ENCODE measurements at regions not wholly inside any gene's neighbourhood (a gene's known extent, or its start where the extent isn't known, plus 50 kb on each side); places are given as distances from the start of the nearest gene placed in this dataset.

- TF ChIP-seq CTCF (IDR thresholded peaks at IDR 0.05) (no peak), POLR2A (IDR thresholded peaks at IDR 0.05) (no peak)
These were observed 64.7 kb upstream of the ABCA1 start for GRCh38 chr9:104992659-104993058.

All from heart left ventricle (tissue), 13 donors.